Activated T-cell treated with anti-CD3 and anti-CD28 coated beads, Interleukin-2, amount 50 U/mL, for 72 hours (primary cell): ENCODE measurements at regions not wholly inside any gene's neighbourhood (a gene's known extent, or its start where the extent isn't known, plus 50 kb on each side); places are given as distances from the start of the nearest gene placed in this dataset.

Source experiments
- ATAC-seq, 2 donors: fragments of 150-1000 bp; cut with Tn5 transposase; replicated peaks in 1 of 2; 2 replicates each; pipeline ENCODE4 v1.10.0; 2021; ENCODE audit warnings: moderate library complexity in 2 of 2, mild to moderate bottlenecking in 1 of 2
- DNase-seq, 2 donors: peaks; one replicate each; pipeline ENCODE4 v3.0.0; 2021 to 2022; ENCODE audit warnings: mixed read lengths in 1 of 2
- H3K27ac Mint-ChIP-seq: one replicate; pipeline ENCODE4 v1.8.0; 2022; ENCODE audit warnings: mild to moderate bottlenecking, moderate library complexity, mixed read lengths
- H3K27me3 Mint-ChIP-seq: one replicate; pipeline ENCODE4 v1.8.0; 2022; ENCODE audit warnings: low read depth, mixed read lengths
- H3K36me3 Mint-ChIP-seq, 2 donors: one replicate each; pipeline ENCODE4 v1.8.0; 2022; ENCODE audit warnings: mixed read lengths in 2 of 2, mild to moderate bottlenecking in 1 of 2; ENCODE audit not compliant: insufficient read depth in 2 of 2
- H3K4me1 Mint-ChIP-seq: one replicate; pipeline ENCODE4 v1.8.0; 2022; ENCODE audit warnings: low read depth, mixed read lengths
- H3K4me3 Mint-ChIP-seq, 2 donors: one replicate each; pipeline ENCODE4 v1.8.0; 2022; ENCODE audit warnings: mild to moderate bottlenecking in 2 of 2, mixed read lengths in 2 of 2, moderate library complexity in 2 of 2
- H3K9me3 Mint-ChIP-seq, 2 donors: one replicate each; pipeline ENCODE4 v1.8.0; 2022; ENCODE audit warnings: mixed read lengths in 2 of 2

- DNase-seq (no peak), ATAC-seq (no peak)
- H3K27me3 Mint-ChIP-seq = no peaks in the 10 kb centered on the region
- H3K4me1 Mint-ChIP-seq = no peaks in the 10 kb centered on the region
- H3K9me3 Mint-ChIP-seq = no peaks in the 10 kb centered on the region
- no peaks in the 10 kb centered on the region for H3K36me3 Mint-ChIP-seq
- H3K27ac Mint-ChIP-seq = no peak overlapping the region
- H3K4me3 Mint-ChIP-seq = no peak overlapping the region
Observed at GRCh38 chr5:171689853-171690417, 95.7 kb upstream of the SMIM23 start.

DNA sequence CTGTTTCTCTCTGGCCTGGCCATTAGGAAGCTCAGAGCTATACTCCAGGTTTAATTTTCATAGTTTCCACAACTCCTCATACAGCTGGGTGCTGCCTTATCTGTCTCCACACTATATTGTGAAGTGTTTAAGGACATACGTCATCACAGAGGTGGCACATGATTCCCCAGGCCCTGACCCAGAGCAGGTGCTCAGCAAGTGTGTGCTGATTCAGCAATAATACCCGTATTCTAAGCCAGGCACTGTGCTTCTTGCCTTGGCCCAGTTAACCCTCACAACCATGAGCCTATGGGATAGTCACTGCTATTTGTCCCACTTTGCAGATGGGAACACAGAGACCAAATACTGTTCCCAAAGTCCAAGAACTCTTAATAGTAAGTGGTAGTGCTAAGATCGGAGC lies 93.5 kb upstream of the SMIM23 start:
- Mint-ChIP-seq H3K27me3 (no peaks in the 10 kb centered on the region), H3K27ac (no peak overlapping the region), H3K4me3 (no peak overlapping the region), H3K36me3 (no peaks in the 10 kb centered on the region), H3K4me1 (no peaks in the 10 kb centered on the region), H3K9me3 (no peaks in the 10 kb centered on the region)
- DNase-seq (no peak), ATAC-seq (no peak)

DNA sequence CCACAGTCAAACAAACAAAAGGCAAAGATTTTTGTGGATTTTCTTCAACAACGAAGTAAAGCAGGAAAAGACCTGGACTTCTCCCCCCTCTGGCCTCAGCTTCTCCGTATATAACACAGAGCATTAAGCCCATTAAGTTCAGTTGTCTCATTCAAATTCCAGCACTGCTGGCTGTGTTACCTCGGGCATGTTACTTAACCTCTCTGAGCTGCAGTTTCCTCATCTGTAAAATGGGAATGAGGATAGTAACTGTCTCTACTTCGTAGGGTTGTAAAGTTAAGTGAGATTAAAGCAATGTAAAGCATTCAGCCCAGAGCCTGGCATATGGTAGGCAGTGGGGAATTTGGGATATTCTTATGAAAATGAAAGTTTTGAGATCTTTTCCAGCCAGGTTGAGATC lies 92.7 kb upstream of the SMIM23 start:
- Mint-ChIP-seq H3K4me1 (no peaks in the 10 kb centered on the region), H3K27me3 (no peaks in the 10 kb centered on the region), H3K9me3 (no peaks in the 10 kb centered on the region), H3K4me3 (no peak overlapping the region), H3K27ac (no peak overlapping the region), H3K36me3 (no peaks in the 10 kb centered on the region)
- ATAC-seq (no peak), DNase-seq (no peak)

- no peak for ATAC-seq
Observed at GRCh38 chr5:171693412-171693811, 92.2 kb upstream of the SMIM23 start.

GRCh38 chr5:171695804-171696203 lies 89.8 kb upstream of the SMIM23 start:
- no peaks in the 10 kb centered on the region for H3K9me3 Mint-ChIP-seq
- H3K36me3 Mint-ChIP-seq = no peaks in the 10 kb centered on the region
- ATAC-seq (no peak), DNase-seq (no peak)
- no peak overlapping the region for H3K27ac Mint-ChIP-seq
- H3K4me3 Mint-ChIP-seq = no peak overlapping the region
- H3K4me1 Mint-ChIP-seq = no peaks in the 10 kb centered on the region
- no peaks in the 10 kb centered on the region for H3K27me3 Mint-ChIP-seq

More at GRCh38 chr5:171693412-171693811, 92.2 kb upstream of the SMIM23 start:
- H3K4me1 Mint-ChIP-seq = no peaks in the 10 kb centered on the region
- H3K27ac Mint-ChIP-seq = no peak overlapping the region
- no peak overlapping the region for H3K4me3 Mint-ChIP-seq
- DNase-seq = no peak
- H3K27me3 Mint-ChIP-seq = no peaks in the 10 kb centered on the region
- H3K9me3 Mint-ChIP-seq = no peaks in the 10 kb centered on the region
- no peaks in the 10 kb centered on the region for H3K36me3 Mint-ChIP-seq

- DNase-seq = no peak
- no peaks in the 10 kb centered on the region for H3K9me3 Mint-ChIP-seq
- no peak overlapping the region for H3K27ac Mint-ChIP-seq
- no peaks in the 10 kb centered on the region for H3K4me1 Mint-ChIP-seq
- H3K27me3 Mint-ChIP-seq = no peaks in the 10 kb centered on the region
- H3K4me3 Mint-ChIP-seq = no peak overlapping the region
- no peaks in the 10 kb centered on the region for H3K36me3 Mint-ChIP-seq
- ATAC-seq = no peak
Observed at GRCh38 chr5:171697221-171698102, 88.2 kb upstream of the SMIM23 start.

GRCh38 chr5:171700318-171700912 lies 85.2 kb upstream of the SMIM23 start:
- Mint-ChIP-seq H3K27ac (no peak overlapping the region), H3K36me3 (no peaks in the 10 kb centered on the region), H3K4me3 (no peak overlapping the region), H3K4me1 (no peaks in the 10 kb centered on the region), H3K27me3 (peaks cover 10% of the 10 kb centered on the region), H3K9me3 (no peaks in the 10 kb centered on the region)
- DNase-seq (no peak), ATAC-seq (no peak)

GRCh38 chr5:171701100-171701541 lies 84.5 kb upstream of the SMIM23 start:
- no peaks in the 10 kb centered on the region for H3K9me3 Mint-ChIP-seq
- ATAC-seq = no peak
- H3K27me3 Mint-ChIP-seq = peaks cover 14% of the 10 kb centered on the region
- H3K27ac Mint-ChIP-seq = no peak overlapping the region
- no peak overlapping the region for H3K4me3 Mint-ChIP-seq
- no peak for DNase-seq
- H3K36me3 Mint-ChIP-seq = no peaks in the 10 kb centered on the region
- H3K4me1 Mint-ChIP-seq = no peaks in the 10 kb centered on the region

GRCh38 chr5:171702135-171702770 lies 83.4 kb upstream of the SMIM23 start:
- Mint-ChIP-seq H3K4me3 (no peak overlapping the region), H3K9me3 (no peaks in the 10 kb centered on the region), H3K36me3 (no peaks in the 10 kb centered on the region), H3K27me3 (peaks cover 20% of the 10 kb centered on the region), H3K27ac (no peak overlapping the region), H3K4me1 (no peaks in the 10 kb centered on the region)
- no peak for ATAC-seq
- no peak for DNase-seq

DNA sequence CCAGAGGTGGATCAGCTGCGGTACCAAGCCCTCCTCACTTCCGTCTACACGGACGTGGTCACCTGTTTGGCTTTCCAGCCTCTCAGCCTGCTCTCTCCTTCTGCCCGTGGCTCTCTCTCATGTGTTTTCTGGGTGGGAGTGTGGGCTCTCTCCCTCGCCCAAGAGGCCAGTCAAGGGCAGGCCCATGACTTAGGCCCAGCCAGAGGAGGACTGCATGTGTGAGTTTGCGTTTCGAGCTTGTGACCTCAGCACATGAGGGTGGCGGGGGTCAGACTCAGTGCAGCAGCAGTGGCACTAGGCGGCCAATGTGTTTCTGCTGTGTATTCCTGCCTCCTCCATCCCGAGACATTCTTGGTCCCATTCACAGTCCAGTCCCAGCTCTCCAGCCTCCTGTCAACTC lies 82.5 kb upstream of the SMIM23 start:
- H3K4me1 Mint-ChIP-seq = no peaks in the 10 kb centered on the region
- H3K27ac Mint-ChIP-seq = no peak overlapping the region
- no peak overlapping the region for H3K4me3 Mint-ChIP-seq
- DNase-seq (no peak), ATAC-seq (no peak)
- H3K36me3 Mint-ChIP-seq = no peaks in the 10 kb centered on the region
- H3K9me3 Mint-ChIP-seq = no peaks in the 10 kb centered on the region
- peaks cover 20% of the 10 kb centered on the region for H3K27me3 Mint-ChIP-seq

DNA sequence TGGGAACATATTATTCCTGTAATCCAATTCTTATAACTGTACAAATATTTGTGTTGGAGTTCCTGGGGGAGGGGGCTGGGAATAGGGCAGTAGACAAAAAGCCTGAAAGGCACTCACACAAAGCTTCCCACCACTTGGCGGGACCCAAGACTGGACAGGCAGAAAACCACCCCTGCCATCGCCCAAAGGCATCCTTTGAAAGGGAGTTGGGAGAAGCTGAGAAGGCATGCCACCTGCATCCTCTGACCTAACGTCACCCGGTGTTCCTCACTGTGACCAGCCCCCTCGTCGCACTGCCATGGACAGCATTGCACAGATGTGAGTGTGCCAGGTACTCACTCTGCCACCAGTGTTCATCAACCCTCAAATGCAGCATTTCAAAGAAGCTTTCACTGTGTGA lies 80.6 kb upstream of the SMIM23 start:
- no peaks in the 10 kb centered on the region for H3K36me3 Mint-ChIP-seq

GRCh38 chr5:171705830-171706468 lies 79.7 kb upstream of the SMIM23 start:
- DNase-seq (no peak), ATAC-seq (no peak)
- Mint-ChIP-seq H3K4me3 (no peak overlapping the region), H3K27me3 (peaks cover 20% of the 10 kb centered on the region), H3K4me1 (no peaks in the 10 kb centered on the region), H3K9me3 (no peaks in the 10 kb centered on the region), H3K36me3 (no peaks in the 10 kb centered on the region), H3K27ac (no peak overlapping the region)

More for the DNA sequence above, 80.6 kb upstream of the SMIM23 start:
- Mint-ChIP-seq H3K27me3 (peaks cover 20% of the 10 kb centered on the region), H3K4me3 (no peak overlapping the region), H3K9me3 (no peaks in the 10 kb centered on the region), H3K4me1 (no peaks in the 10 kb centered on the region), H3K27ac (no peak overlapping the region)
- no peak for DNase-seq
- ATAC-seq = no peak
